HG03108 (cell line): ENCODE measurements at regions not wholly inside any gene's neighbourhood (a gene's known extent, or its start where the extent isn't known, plus 50 kb on each side); places are given as distances from the start of the nearest gene placed in this dataset.
"Not testable (repeated sequence)": the region's sequence is repeated elsewhere in the genome, so short reads cannot be mapped to it uniquely, and the experiment has no call there.

Experiments
- ATAC-seq: cut with Tn5 transposase; IDR thresholded peaks from one replicate; pipeline ENCODE4 v1.9.1; 2021; ENCODE audit warnings: moderate library complexity; ENCODE audit not compliant: unreplicated experiment

DNA sequence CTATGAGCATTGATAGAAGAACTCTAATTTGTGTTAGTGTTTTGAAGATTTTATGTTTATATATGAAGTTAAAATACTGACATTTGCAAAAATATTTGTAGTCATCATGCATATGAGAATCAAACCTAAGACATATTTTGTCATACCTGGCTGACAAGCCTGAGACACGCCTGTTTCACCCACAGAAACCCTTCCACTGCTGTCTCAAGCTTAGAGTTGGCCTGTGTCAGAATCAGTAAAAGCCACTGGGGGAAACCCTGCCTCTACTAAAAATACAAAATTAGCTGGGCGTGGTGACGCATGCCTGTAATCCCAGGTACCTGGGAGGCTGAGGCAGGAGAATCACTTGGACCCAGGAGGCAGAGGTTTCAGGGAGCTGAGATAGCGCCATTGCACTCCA, 218.0 kb upstream of the C1QTNF3 start:
- ATAC-seq: not testable (repeated sequence)

GRCh38 chr5:34266151-34266550, 223.1 kb upstream of the C1QTNF3 start:
- not testable (repeated sequence) for ATAC-seq

DNA sequence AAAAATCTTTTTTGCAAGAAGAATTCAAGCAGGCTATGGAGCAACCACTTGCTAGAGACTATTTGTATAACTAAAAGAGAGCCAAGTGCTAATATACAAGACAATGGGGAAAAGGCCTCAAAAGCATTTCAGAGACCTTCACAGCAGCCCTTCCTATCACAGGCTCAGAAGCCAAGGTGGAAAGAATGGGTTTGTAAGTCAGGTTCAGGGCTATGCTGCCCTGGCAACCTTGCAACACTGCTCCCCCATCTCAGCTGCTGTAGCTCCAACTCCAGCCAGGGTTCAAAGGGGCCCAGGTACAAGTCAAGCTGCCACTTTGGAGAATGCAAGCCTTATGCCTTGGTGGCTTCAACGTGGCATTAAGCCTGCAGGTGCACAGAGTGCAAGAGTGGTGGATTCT, 253.7 kb upstream of the C1QTNF3 start:
- not testable (repeated sequence) for ATAC-seq

- not testable (repeated sequence) for ATAC-seq
Measured at GRCh38 chr5:34329201-34329600, 286.2 kb upstream of the C1QTNF3 start.

- not testable (repeated sequence) for ATAC-seq
Measured at GRCh38 chr5:34329611-34330108, 286.6 kb upstream of the C1QTNF3 start.

DNA sequence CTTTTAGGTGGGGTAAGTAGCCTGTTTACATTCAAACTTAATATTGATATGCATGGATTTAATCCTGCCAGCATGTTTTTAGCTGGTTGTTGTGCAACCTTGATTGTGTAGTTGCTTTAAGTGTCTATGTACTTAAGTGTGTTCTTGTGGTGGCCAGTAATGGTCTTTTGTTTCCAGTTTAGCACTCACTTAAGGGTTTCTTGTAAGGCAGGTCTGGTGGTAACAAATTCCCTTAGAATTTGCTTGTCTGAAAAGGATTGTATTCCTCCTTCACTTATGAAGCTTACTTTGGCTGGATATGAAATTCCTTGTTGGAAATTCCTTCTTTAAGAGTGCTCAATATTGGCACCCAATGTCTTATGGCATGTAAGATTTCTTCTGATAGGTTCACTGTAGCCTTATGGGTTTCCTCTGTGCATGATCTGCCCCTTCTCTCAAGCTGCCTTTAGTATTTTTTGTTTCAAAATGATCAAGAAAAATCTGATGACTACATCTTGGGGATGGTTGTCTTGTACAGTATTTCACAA, 289.0 kb upstream of the C1QTNF3 start:
- ATAC-seq: not testable (repeated sequence)

GRCh38 chr5:34339408-34340001, 296.5 kb upstream of the C1QTNF3 start:
- not testable (repeated sequence) for ATAC-seq

DNA sequence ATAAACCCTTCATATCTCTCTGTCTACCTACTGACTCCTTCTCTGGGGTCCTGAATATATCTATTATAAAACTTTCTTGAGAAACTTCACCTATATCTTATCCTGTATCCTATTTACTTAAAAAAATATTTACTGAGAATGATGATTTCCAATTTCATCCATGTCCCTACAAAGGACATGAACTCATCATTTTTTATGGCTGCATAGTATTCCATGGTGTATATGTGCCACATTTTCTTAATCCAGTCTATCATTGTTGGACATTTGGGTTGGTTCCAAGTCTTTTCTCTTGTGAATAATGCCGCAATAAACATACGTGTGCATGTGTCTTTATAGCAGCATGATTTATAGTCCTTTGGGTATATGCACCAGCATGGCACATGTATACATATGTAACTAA, 301.7 kb upstream of the RAI14 start:
- not testable (repeated sequence) for ATAC-seq

DNA sequence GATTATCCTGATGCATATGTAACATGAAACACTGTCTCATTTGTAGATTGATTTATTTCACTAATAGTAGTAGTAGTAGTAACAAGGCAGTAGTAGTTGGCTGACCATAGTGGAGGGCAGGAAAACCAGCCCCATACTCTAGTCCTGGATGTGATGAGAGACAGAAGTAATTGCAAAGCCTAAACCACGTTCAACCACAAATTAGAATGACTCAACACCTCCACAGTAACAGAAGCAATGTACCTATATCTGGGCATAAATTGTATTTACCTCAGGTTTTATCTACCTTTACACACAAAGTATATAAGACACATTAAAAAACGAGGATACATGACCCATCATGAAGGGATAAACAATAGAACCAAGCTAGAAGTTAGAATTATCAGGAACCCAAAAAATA, 284.7 kb upstream of the RAI14 start:
- ATAC-seq: not testable (repeated sequence)

GRCh38 chr5:34371817-34372216, 284.3 kb upstream of the RAI14 start:
- not testable (repeated sequence) for ATAC-seq

DNA sequence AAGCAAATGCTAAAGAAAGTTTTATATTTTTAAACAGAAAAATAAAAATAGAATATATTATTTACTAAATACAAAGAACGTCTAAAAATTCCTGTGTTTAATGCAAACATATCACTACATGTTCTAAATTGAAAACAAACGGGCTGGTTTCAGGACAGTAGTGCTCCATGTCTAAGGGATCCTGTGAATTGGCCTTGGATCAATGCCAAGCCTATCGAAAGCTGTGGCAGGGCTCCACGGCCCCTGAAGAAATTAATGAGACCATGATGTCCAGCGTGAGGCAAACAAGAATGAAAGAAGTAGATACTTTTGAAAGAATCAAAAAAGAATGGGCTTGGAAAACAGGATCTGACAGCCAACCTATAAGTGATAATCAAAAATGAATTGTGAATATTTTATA, 283.4 kb upstream of the RAI14 start:
- not testable (repeated sequence) for ATAC-seq

DNA sequence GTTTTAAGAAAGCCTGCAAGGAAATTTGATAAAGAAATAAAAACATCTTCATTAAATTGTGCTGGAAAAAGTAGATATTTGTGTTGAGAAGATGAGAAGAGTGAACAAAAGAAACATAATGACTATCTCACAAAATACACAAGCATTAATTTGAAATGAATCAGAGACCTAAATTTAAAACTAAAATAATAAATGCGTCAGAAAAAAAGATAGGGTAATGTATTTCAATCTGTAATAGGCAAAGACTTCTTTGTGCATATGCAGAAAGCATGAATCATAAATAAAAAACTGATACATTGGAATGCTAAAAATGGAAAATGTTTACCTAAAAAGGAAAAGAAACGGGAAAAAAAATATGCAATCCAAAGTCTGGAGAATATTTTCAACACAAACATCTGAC, 278.5 kb upstream of the RAI14 start:
- not testable (repeated sequence) for ATAC-seq

DNA sequence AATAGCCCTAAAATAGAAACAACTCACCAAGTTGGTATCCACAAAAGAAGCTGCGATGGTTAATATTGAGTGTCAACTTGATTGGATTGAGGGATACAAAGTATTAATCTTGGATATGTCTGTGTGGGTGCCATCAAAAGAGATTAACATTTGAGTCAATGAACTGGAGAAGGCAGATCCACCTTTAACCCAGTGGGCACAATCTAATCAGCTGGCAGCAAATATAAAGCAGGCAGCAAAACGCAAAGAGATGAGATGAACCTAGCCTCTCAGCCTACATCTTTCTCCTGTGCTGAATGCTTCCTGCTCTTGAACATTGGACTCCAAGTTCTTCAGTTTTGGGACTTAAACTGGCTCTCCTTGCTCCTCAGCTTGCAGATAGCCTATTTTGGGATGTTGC, 277.6 kb upstream of the RAI14 start:
- ATAC-seq: not testable (repeated sequence)

DNA sequence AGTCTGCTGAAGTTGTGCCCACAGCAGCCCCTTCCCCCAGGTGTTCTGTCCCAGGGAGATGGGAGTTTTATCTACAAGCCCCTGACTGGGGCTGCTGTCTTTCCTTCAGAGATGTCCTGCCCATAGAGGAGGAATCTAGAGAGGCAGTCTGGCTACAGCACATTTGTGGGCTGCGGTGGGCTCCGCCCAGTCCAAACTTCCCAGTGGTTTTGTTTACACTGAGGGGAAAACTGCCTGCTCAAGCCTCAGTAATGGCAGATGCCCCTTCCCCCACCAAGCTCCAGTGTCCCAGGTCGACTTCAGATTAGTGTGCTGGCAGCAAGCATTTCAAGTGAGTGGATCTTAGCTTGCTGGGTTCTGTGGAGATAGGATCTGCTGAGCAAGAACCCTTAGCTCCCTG, 267.4 kb upstream of the RAI14 start:
- ATAC-seq: not testable (repeated sequence)

DNA sequence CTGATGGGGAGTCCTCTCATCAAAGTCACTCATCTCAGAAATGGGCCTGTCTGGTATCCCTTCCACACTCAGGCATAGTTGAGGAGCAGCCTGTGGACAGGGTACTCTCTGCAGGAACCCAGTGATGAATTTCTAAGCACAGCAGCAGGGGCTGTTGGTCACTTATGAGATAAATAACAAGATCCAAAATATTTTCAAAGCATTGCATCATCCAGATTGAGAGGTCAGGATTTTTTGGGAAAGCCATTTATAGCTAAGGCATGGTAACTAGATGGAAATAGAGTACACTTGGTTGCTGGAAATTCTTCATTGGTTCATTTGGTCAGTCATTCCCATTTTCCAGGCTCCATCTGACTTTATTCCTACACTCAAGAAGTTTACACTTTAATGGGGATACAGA, 246.8 kb upstream of the RAI14 start:
- no peak for ATAC-seq

- no peak for ATAC-seq
Measured at GRCh38 chr5:34410411-34411139, 245.6 kb upstream of the RAI14 start.

DNA sequence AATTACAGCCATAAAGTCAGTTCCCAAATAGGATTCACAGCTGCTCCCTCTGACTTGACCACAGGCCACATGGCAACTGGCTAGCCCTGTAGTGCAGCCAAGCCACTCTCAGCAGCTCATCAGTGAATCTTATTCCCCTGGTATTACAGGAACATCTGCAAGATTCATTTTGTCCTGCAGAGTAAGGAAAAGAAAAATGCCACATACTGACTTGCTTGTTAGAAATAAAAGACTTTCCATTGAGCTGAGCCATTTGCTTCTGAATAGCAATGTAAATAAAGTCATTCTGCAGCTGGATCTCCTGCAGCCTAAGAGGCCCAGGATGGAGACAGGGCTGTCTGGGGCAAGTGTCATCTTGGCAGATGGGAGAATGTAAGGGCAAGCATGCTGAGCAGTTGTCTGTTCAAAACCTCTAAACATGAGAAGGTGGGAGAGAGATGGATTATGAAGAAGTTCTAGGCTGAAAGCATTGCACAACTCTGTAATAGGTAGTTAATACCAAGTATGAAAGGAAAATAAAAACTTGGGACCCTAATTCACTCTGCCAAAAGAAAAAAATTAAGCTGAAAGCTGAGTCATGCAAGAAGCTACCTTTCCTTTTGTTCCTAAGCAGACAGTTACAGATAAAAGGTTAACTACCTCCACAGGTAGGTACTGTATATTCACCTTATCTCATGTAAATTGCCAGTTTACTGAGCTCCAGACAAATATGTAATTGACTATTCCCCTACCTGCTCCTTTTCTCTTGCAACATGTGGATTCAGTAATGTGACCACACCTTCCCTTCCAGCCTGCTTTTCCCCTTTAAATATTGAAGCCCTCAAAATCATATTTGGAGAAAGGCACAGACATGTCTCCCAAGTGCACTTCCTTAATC, 244.4 kb upstream of the RAI14 start:
- no peak for ATAC-seq

DNA sequence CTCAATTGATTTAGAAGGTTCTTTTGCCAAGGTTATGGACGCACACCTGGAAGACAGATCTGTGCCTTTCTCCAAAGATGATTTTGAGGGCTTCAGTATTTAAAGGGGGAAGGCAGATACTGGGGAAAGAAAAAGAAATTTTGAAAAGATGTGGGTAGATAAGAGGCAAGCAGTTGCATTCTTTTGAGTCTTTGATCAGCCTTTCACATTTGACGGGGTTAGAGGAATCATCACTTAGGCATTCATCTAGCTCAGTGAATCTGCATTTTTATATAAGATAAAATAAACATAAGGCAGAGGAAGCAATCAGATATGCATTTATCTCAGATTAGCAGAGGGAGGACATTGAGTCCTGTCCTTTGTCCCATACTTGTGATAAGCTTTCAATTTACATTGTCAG, 243.4 kb upstream of the RAI14 start:
- ATAC-seq: no peak

DNA sequence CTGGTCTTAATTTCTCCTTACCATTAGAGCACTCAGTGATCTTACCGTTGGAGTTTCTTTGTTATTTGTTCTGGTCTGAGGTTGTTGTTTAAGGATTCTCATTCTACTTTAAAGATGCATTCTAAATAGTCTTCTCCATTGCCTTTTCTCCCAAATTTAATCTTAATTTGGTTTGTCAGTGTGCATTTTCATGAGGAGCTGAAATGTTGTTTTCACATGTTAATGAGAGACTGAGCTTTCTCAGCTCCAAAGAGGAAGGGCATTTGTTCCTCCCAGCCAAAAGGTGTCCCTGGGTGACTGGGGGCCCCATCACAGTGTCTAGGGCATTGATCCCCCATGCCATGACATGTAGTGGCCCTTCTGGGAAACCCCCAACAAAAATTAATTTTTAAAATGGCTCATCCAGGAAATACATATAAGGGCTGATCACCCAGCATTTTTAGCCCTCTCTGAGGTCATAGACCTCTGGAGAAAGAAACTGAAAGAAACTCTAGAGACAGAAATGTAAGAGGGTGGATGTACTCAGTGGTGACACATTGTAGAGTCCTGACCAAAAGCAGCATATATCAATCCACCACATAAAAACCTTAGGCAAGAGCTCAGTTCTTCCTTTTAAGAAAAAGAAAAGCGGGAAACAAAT, 240.4 kb upstream of the RAI14 start:
- ATAC-seq: peak; percentile 93

GRCh38 chr5:34416501-34417008, 239.6 kb upstream of the RAI14 start:
- no peak for ATAC-seq
